SK-MEL-5 (cell line): ENCODE measurements at regions not wholly inside any gene's neighbourhood (a gene's known extent, or its start where the extent isn't known, plus 50 kb on each side); places are given as distances from the start of the nearest gene placed in this dataset.

Source experiments
- DNase-seq: peaks from one replicate; pipeline ENCODE4 v3.0.0-alpha.2; 2016; ENCODE audit warnings: low read depth, low spot score
- in situ Hi-C: cut with HindIII; loops from 2 replicates; pipeline ENCODE4 v1.10.0; 2016; ENCODE audit warnings: low sequenced_read_pairs, high pct_unique_total_duplicates, low pct_unique_long_range_greater_than_20kb

- in situ Hi-C loops: no loop called here
- DNase-seq: no peak
Measured at GRCh38 chr6:40285996-40286395, 301.2 kb downstream of the LRFN2 start.

- no peak for DNase-seq
- in situ Hi-C loops: no loop called here
Measured at GRCh38 chr6:40285535-40285934, 301.6 kb downstream of the LRFN2 start.

GRCh38 chr6:40282986-40283385 is 304.2 kb downstream of the LRFN2 start:
- no peak for DNase-seq
- in situ Hi-C loops: no loop called here

- in situ Hi-C loops: no loop called here
- no peak for DNase-seq
Measured at GRCh38 chr6:40281402-40281801, 305.8 kb downstream of the LRFN2 start.

GRCh38 chr6:40280231-40280630 is 306.9 kb downstream of the LRFN2 start:
- DNase-seq: no peak
- in situ Hi-C loops: no loop called here

GRCh38 chr6:40276141-40276540 is 311.0 kb downstream of the LRFN2 start:
- in situ Hi-C loops: no loop called here
- no peak for DNase-seq

- in situ Hi-C loops: no loop called here
Measured at GRCh38 chr6:40274058-40274457, 313.1 kb downstream of the LRFN2 start.

GRCh38 chr6:40268614-40269013 is 318.6 kb downstream of the LRFN2 start:
- no peak for DNase-seq
- in situ Hi-C loops: no loop called here

More at GRCh38 chr6:40274058-40274457, 313.1 kb downstream of the LRFN2 start:
- DNase-seq: no peak

GRCh38 chr6:40268166-40268565 is 319.0 kb downstream of the LRFN2 start:
- DNase-seq: peak; percentile 8

GRCh38 chr6:40265615-40266014 is 321.5 kb downstream of the LRFN2 start:
- in situ Hi-C loops: no loop called here

More at GRCh38 chr6:40268166-40268565, 319.0 kb downstream of the LRFN2 start:
- in situ Hi-C loops: no loop called here

GRCh38 chr6:40263970-40264369 is 323.2 kb downstream of the LRFN2 start:
- no peak for DNase-seq
- in situ Hi-C loops: no loop called here

More at GRCh38 chr6:40265615-40266014, 321.5 kb downstream of the LRFN2 start:
- DNase-seq: no peak

- in situ Hi-C loops: no loop called here
- DNase-seq: no peak
Measured at GRCh38 chr6:40262363-40262762, 324.8 kb downstream of the LRFN2 start.

GRCh38 chr6:40258531-40258930 is 324.3 kb upstream of the MOCS1 start:
- DNase-seq: no peak
- in situ Hi-C loops: no loop called here

- in situ Hi-C loops: no loop called here
- DNase-seq: no peak
Measured at GRCh38 chr6:40256831-40257230, 322.6 kb upstream of the MOCS1 start.

- DNase-seq: no peak
- in situ Hi-C loops: no loop called here
Measured at GRCh38 chr6:40256224-40256623, 322.0 kb upstream of the MOCS1 start.

GRCh38 chr6:40253420-40253819 is 319.2 kb upstream of the MOCS1 start:
- DNase-seq: no peak
- in situ Hi-C loops: no loop called here

GRCh38 chr6:40252531-40253258 is 318.4 kb upstream of the MOCS1 start:
- no peak for DNase-seq
- in situ Hi-C loops: no loop called here

- in situ Hi-C loops: no loop called here
- no peak for DNase-seq
Measured at GRCh38 chr6:40251637-40252300, 317.5 kb upstream of the MOCS1 start.

GRCh38 chr6:40249935-40250334 is 315.7 kb upstream of the MOCS1 start:
- in situ Hi-C loops: no loop called here
- no peak for DNase-seq
